GM12872 (cell line): ENCODE measurements at regions not wholly inside any gene's neighbourhood (a gene's known extent, or its start where the extent isn't known, plus 50 kb on each side); places are given as distances from the start of the nearest gene placed in this dataset.
A peak's percentile ranks its signal among the peaks of the same experiment; 100 is the strongest.

Experiments used
- TF ChIP-seq, protein P1 (sequence below): IDR thresholded peaks from 3 replicates; pipeline ENCODE4 v1.5.1; 2011; ENCODE audit warnings: low read depth, mild to moderate bottlenecking, low read length, moderate library complexity; ENCODE audit not compliant: insufficient read depth

DNA sequence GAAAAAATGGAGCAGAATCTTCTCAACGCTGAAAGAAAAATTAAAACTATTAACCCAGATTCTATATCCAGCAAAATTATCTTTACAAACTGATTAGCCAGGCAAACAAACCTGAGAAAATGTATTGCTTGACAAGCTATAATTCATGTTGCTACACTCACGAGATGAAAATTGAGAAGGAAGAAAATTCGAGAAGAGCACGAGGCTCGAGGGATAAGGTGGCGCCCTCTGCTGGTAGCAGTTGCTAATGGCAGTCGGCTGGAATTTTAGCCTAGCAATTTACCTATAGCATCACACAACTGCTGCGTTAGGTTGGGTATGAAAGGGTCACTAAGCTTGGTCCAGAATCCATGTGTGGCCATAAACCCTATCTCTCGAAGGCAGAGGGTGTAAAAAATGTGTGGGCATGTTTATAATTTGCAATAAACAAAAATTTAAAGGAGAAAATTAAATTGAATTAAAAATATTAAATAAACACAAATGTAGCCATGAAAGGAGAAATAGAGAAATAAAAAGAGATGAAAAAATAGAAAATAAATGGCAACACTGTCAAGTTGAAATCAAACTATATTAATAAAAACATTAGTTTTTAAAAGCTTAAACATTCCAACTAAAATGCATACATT is 126.6 kb downstream of the PPP4R3C start:
- TF ChIP-seq, protein P1, sequence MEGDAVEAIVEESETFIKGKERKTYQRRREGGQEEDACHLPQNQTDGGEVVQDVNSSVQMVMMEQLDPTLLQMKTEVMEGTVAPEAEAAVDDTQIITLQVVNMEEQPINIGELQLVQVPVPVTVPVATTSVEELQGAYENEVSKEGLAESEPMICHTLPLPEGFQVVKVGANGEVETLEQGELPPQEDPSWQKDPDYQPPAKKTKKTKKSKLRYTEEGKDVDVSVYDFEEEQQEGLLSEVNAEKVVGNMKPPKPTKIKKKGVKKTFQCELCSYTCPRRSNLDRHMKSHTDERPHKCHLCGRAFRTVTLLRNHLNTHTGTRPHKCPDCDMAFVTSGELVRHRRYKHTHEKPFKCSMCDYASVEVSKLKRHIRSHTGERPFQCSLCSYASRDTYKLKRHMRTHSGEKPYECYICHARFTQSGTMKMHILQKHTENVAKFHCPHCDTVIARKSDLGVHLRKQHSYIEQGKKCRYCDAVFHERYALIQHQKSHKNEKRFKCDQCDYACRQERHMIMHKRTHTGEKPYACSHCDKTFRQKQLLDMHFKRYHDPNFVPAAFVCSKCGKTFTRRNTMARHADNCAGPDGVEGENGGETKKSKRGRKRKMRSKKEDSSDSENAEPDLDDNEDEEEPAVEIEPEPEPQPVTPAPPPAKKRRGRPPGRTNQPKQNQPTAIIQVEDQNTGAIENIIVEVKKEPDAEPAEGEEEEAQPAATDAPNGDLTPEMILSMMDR, result peak; percentile 68

DNA sequence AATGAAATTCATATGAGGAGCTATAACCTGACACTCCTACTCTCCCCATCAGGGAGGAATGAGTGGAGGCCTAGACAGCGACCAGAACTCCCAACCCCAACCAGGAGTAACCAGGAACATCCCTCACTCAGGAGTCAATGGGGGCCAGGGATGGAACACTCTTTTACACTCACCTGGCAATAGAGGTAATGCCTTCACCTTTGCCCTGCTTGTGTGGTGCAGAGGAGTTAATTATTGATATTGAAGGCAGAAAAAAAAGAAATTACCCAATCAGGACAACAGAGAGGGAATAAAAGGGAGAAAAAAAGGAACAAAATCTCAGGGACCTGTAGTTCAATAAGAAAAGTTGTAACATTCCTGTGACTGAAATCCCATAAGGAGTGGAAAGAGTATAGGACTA is 141.5 kb downstream of the PPP4R3C start:
- TF ChIP-seq, protein P1, result no peak

DNA sequence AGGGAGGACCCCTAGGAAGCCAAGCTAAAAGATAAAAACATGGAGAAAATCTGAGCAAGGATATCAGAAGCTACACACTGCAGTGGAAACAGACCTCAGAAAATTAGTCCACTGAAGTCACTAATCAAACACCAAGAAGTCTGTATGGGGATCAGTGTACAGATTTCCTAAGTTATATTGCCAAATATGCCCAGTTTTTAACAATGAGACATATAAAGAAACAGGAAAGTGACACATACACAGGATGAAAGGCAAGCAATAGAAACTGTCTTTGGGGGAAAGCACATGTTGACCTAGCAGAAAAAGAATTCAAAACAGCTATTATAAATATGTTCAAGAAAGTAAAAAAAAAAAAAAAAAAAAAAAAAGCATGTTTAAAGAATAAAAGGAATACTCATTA is 153.7 kb downstream of the PPP4R3C start:
- TF ChIP-seq, protein P1, result no peak

DNA sequence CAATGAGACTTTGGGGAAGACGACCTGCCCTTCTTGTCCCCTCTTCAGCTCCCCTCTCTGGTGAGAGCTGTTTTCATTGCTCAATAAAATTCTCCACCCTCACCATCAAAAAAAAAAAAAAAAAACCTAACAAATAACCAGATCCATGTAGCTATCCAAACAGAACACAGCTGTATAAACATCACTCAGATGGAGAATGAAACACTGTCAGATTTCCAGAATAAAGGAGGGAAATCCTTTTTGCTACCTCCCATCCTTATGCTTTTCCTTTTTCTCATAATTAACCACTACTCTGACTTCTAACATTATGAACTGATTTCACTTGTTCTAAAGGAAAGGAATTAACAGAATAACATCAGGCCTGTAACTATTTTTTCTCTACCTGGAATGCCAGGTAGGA is 155.6 kb downstream of the PPP4R3C start:
- TF ChIP-seq, protein P1, result no peak

DNA sequence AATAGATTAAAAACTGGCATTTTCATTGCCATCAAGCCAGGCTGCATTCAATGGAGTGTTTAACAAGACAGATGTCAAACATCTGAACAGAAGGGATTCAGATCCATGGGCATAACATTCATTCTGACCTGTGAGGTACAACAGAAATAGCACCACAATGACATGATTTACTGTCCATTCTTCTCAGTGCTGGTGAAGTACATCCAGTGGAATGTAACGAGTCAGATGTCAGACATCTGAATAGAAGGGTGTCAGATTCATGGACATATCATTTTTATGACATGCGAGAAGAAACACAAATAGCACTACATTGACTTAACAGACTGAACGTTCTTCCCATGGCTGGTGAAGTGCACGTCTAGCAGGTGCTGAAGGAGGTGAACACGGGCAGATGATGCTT is 186.4 kb downstream of the PPP4R3C start:
- TF ChIP-seq, protein P1, result no peak

DNA sequence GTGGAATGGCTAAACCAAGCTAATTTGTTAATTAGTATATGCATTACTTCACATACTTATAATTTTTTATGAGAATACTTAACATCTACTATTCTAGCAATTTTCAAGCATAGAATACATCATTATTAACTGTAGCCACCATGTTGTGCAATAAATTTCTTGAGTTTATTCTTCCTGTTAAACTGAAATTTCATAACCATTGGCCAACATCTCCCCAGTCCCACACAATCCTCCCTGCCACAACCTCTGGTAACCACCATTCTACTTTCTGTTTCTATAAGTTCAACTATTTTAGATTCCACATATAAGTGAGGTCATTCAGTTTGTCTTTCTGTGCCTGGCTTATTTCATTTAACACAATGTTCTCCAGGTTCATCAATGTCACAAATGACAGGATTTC is 208.5 kb downstream of the PPP4R3C start:
- TF ChIP-seq, protein P1, result no peak

DNA sequence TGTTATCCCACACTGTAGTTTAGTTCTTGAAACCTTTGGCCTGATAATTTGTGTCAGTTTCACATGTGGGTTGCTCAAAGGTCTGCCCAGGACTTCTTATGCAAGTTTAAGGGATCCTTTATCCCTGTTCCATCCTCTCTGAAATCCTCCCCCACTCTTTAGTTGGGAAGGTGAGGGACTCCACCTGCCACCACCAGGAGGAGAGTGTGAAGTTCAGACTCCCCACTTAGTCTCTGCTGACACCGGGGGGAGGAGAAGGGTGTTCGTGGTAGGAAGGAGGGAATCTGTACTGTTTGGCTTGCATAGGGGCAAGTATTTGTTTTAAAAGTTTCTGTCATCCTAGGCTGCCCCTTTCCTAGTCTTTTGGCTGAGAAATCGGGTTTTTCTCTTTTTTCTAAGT is 211.8 kb downstream of the PPP4R3C start:
- TF ChIP-seq, protein P1, result no peak
